ENCODE measurements at regions not wholly inside any gene's neighbourhood (a gene's known extent, or its start where the extent isn't known, plus 50 kb on each side); places are given as distances from the start of the nearest gene placed in this dataset.

- no peak for TF ChIP-seq ATF3 (IDR thresholded peaks at IDR 0.05; ENCODE audit: insufficient read depth, low read depth, low read length)
- no peak for TF ChIP-seq CREB1 (IDR thresholded peaks at IDR 0.05)
- TF ChIP-seq YY1 (IDR thresholded peaks at IDR 0.05; ENCODE audit: low read depth, low read length) = no peak
- no peak for TF ChIP-seq TBP (IDR thresholded peaks at IDR 0.05; ENCODE audit: low read depth, low read length)
- TF ChIP-seq RXRA (IDR thresholded peaks at IDR 0.05; ENCODE audit: insufficient read depth, low read depth, low read length) = no peak
- TF ChIP-seq POLR2A (IDR thresholded peaks at IDR 0.05; ENCODE audit: control extremely low read depth in 1 of 2, low read depth in 2 of 2, low read length in 2 of 2) = no peak
- no peak for TF ChIP-seq HDAC6 (IDR thresholded peaks at IDR 0.05; ENCODE audit: low read depth, low read length)
- no peak for TF ChIP-seq BACH1 (IDR thresholded peaks at IDR 0.05; ENCODE audit: low read length)
- no peak for TF ChIP-seq ATF2 (IDR thresholded peaks at IDR 0.05; ENCODE audit: low read length)
- TF ChIP-seq KDM1A (IDR thresholded peaks at IDR 0.05; ENCODE audit: borderline replicate concordance, low read length) = no peak
- no peak for TF ChIP-seq CTCF (IDR thresholded peaks at IDR 0.05; ENCODE audit: control extremely low read depth in 1 of 3, insufficient read depth in 1 of 3, low read depth in 1 of 3, low read length in 3 of 3)
- TF ChIP-seq EZH2 (IDR thresholded peaks at IDR 0.05; ENCODE audit: low read depth, low read length, severe bottlenecking) = no peak
- no peak for TF ChIP-seq CEBPB (IDR thresholded peaks at IDR 0.05; ENCODE audit: low read depth, low read length)
Observed at GRCh38 chr2:236774171-236774570, 204.5 kb downstream of the ACKR3 start.

Data from H1 (cell line).